Astrocyte (in vitro differentiated cells and primary cell): ENCODE measurements at regions not wholly inside any gene's neighbourhood (a gene's known extent, or its start where the extent isn't known, plus 50 kb on each side); places are given as distances from the start of the nearest gene placed in this dataset.

ENCODE experiments used
- DNase-seq: peaks from one replicate; pipeline ENCODE4 v3.0.0-alpha.2; 2010; ENCODE audit warnings: low read depth
- FAIRE-seq: peaks from 2 replicates; lab custom pipeline; 2011; peaks lifted over from hg19 to GRCh38; lab: Jason Lieb, UNC
- H2AFZ ChIP-seq: 2 replicates; pipeline ENCODE4 v1.6.0; 2012; ENCODE audit warnings: low read depth, low read length, inconsistent platforms
- H3K27ac ChIP-seq: 2 replicates; pipeline ENCODE4 v1.5.1; 2011; ENCODE audit warnings: low read depth, low read length, inconsistent platforms
- H3K27me3 ChIP-seq: 2 replicates; pipeline ENCODE4 v1.6.0; 2011; ENCODE audit warnings: low read length, inconsistent platforms; ENCODE audit not compliant: insufficient read depth
- H3K36me3 ChIP-seq: 2 replicates; pipeline ENCODE4 v1.5.1; 2011; ENCODE audit warnings: low read length, inconsistent platforms; ENCODE audit not compliant: insufficient read depth
- H3K4me1 ChIP-seq: 2 replicates; pipeline ENCODE4 v1.5.1; 2011; ENCODE audit warnings: low read length, inconsistent platforms; ENCODE audit not compliant: insufficient read depth
- H3K4me2 ChIP-seq: 2 replicates; pipeline ENCODE4 v1.6.0; 2012; ENCODE audit warnings: low read length, inconsistent platforms
- H3K4me3 ChIP-seq: 2 replicates; pipeline ENCODE4 v1.5.1; 2011; ENCODE audit warnings: low read depth, mild to moderate bottlenecking, low read length, inconsistent platforms; ENCODE audit not compliant: insufficient read depth
- H3K79me2 ChIP-seq: 2 replicates; pipeline ENCODE4 v1.6.0; 2012; ENCODE audit warnings: mild to moderate bottlenecking, low read length, inconsistent platforms; ENCODE audit not compliant: insufficient read depth
- H3K9ac ChIP-seq: 2 replicates; pipeline ENCODE4 v1.6.0; 2012; ENCODE audit warnings: mild to moderate bottlenecking, low read length, inconsistent platforms
- H3K9me3 ChIP-seq: 2 replicates; pipeline ENCODE4 v1.5.1; 2012; ENCODE audit warnings: low read depth, mild to moderate bottlenecking, low read length, inconsistent platforms; ENCODE audit not compliant: insufficient read depth
- H4K20me1 ChIP-seq: 2 replicates; pipeline ENCODE4 v1.6.0; 2012; ENCODE audit warnings: low read length, inconsistent platforms; ENCODE audit not compliant: insufficient read depth
- H3K27ac Mint-ChIP-seq: one replicate; pipeline ENCODE4 v1.8.0; 2021; ENCODE audit warnings: mild to moderate bottlenecking, mixed read lengths; ENCODE audit not compliant: unreplicated experiment
- H3K27me3 Mint-ChIP-seq: one replicate; pipeline ENCODE4 v1.8.0; 2021; ENCODE audit warnings: low read depth, mixed read lengths; ENCODE audit not compliant: unreplicated experiment
- H3K36me3 Mint-ChIP-seq: one replicate; pipeline ENCODE4 v1.8.0; 2021; ENCODE audit warnings: low read depth, mixed read lengths; ENCODE audit not compliant: unreplicated experiment
- H3K4me1 Mint-ChIP-seq: one replicate; pipeline ENCODE4 v1.8.0; 2021; ENCODE audit warnings: low read depth, mixed read lengths; ENCODE audit not compliant: unreplicated experiment
- H3K4me3 Mint-ChIP-seq: one replicate; pipeline ENCODE4 v1.8.0; 2021; ENCODE audit warnings: mild to moderate bottlenecking, moderate library complexity, mixed read lengths; ENCODE audit not compliant: unreplicated experiment
- H3K9me3 Mint-ChIP-seq: one replicate; pipeline ENCODE4 v1.8.0; 2021; ENCODE audit warnings: mild to moderate bottlenecking, mixed read lengths; ENCODE audit not compliant: unreplicated experiment
- CTCF ChIP-seq: IDR thresholded peaks from 2 replicates; pipeline ENCODE4 v1.5.1; 2011; ENCODE audit warnings: low read depth, mild to moderate bottlenecking, inconsistent platforms, low read length, moderate library complexity; ENCODE audit not compliant: insufficient read depth
- EZH2 ChIP-seq: IDR thresholded peaks from 2 replicates; pipeline ENCODE4 v1.6.1; 2012; ENCODE audit warnings: mild to moderate bottlenecking, low read length, inconsistent platforms; ENCODE audit not compliant: insufficient read depth

DNA sequence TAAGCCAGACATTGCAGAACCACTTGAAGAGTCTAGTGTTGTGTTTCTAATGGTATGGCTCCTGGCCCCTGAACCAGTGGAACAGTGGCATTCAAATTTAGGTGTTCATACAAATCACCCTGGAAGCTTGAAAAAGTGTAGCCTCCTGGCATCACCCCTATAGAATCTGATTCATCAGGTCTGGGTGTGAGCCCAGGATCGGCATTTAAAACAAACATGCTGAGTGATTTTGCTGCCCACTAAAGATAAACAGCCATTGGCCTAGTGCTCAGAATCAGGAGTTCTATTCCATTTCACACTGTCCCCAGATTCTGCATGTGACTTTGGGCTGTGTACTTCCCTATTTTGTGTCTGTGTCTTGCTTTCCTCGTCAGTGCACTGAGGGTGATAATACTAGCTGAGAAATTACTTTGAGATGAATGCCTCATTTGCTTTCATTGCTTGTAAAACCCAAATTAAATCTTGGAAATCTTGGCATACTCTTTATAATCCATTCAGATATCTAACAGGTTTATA lies 241.5 kb upstream of the CLINT1 start:
- H3K79me2 ChIP-seq: no peaks in the 10 kb centered on the region
- no peak for TF ChIP-seq EZH2
- TF ChIP-seq CTCF: no peak
- no peak overlapping the region for H2AFZ ChIP-seq
- Mint-ChIP-seq H3K9me3 (no peaks in the 10 kb centered on the region), H3K27me3 (peaks cover 5% of the 10 kb centered on the region), H3K36me3 (no peaks in the 10 kb centered on the region), H3K4me3 (no peak overlapping the region), H3K4me1 (no peaks in the 10 kb centered on the region), H3K27ac (no peak overlapping the region)
- H4K20me1 ChIP-seq: no peaks in the 10 kb centered on the region
- no peak overlapping the region for H3K4me2 ChIP-seq
- H3K4me3 ChIP-seq: no peak overlapping the region
- no peaks in the 10 kb centered on the region for H3K36me3 ChIP-seq
- H3K4me1 ChIP-seq: no peaks in the 10 kb centered on the region
- no peak overlapping the region for H3K27ac ChIP-seq
- no peaks in the 10 kb centered on the region for H3K27me3 ChIP-seq
- no peak overlapping the region for H3K9ac ChIP-seq
- no peak for FAIRE-seq
- no peak for DNase-seq
- H3K9me3 ChIP-seq: no peaks in the 10 kb centered on the region

- Histone ChIP-seq H3K4me3 (no peak overlapping the region), H3K4me1 (no peaks in the 10 kb centered on the region), H3K27me3 (no peaks in the 10 kb centered on the region), H4K20me1 (no peaks in the 10 kb centered on the region), H2AFZ (no peak overlapping the region), H3K27ac (no peak overlapping the region), H3K9me3 (no peaks in the 10 kb centered on the region), H3K9ac (no peak overlapping the region), H3K4me2 (no peak overlapping the region), H3K36me3 (no peaks in the 10 kb centered on the region), H3K79me2 (no peaks in the 10 kb centered on the region)
- DNase-seq: no peak
- Mint-ChIP-seq H3K9me3 (no peaks in the 10 kb centered on the region), H3K4me3 (no peak overlapping the region), H3K27me3 (peaks cover 5% of the 10 kb centered on the region), H3K27ac (no peak overlapping the region), H3K36me3 (no peaks in the 10 kb centered on the region), H3K4me1 (no peaks in the 10 kb centered on the region)
- TF ChIP-seq EZH2 (no peak), CTCF (no peak)
- no peak for FAIRE-seq
Measured at GRCh38 chr5:158099571-158100105, 240.7 kb upstream of the CLINT1 start.

GRCh38 chr5:158096835-158097234 lies 237.9 kb upstream of the CLINT1 start:
- H4K20me1 ChIP-seq: no peaks in the 10 kb centered on the region
- H3K79me2 ChIP-seq: no peaks in the 10 kb centered on the region
- H3K4me2 ChIP-seq: no peak overlapping the region
- H3K36me3 ChIP-seq: no peaks in the 10 kb centered on the region
- H3K4me1 ChIP-seq: no peaks in the 10 kb centered on the region
- no peaks in the 10 kb centered on the region for H3K9me3 Mint-ChIP-seq
- FAIRE-seq (no peak), DNase-seq (no peak)
- H2AFZ ChIP-seq: no peak overlapping the region
- no peaks in the 10 kb centered on the region for H3K9me3 ChIP-seq
- H3K9ac ChIP-seq: no peak overlapping the region
- no peak overlapping the region for H3K27ac Mint-ChIP-seq
- no peak for TF ChIP-seq CTCF
- no peak for TF ChIP-seq EZH2
- H3K4me3 ChIP-seq: no peak overlapping the region
- no peak overlapping the region for H3K27ac ChIP-seq
- no peak overlapping the region for H3K4me3 Mint-ChIP-seq
- no peaks in the 10 kb centered on the region for H3K4me1 Mint-ChIP-seq
- no peaks in the 10 kb centered on the region for H3K36me3 Mint-ChIP-seq
- no peaks in the 10 kb centered on the region for H3K27me3 ChIP-seq
- H3K27me3 Mint-ChIP-seq: peaks cover 5% of the 10 kb centered on the region
